GM23338 (cell line): ENCODE measurements at regions not wholly inside any gene's neighbourhood (a gene's known extent, or its start where the extent isn't known, plus 50 kb on each side); places are given as distances from the start of the nearest gene placed in this dataset.

Experiments
- ATAC-seq: fragments of 200-7000 bp; cut with Tn5 transposase; 3 replicates; pipeline ENCODE4 v1.9.1; 2020
- DNase-seq: peaks from one replicate; pipeline ENCODE4 v3.0.0-alpha.2; 2015; ENCODE audit warnings: low spot score
- H2AFZ ChIP-seq: fragments of 200-600 bp; sonication (generic); 2 replicates; pipeline ENCODE4 v1.8.0; 2016; ENCODE audit warnings: antibody characterized with exemption, mild to moderate bottlenecking, moderate library complexity
- H3F3A ChIP-seq: fragments of 200-600 bp; sonication (generic); replicated peaks from 2 replicates; pipeline ENCODE4 v1.8.0; 2017; ENCODE audit warnings: antibody characterized with exemption, mixed run types, low read depth
- H3K27ac ChIP-seq: fragments of 200-600 bp; sonication (generic); 2 replicates; pipeline ENCODE4 v1.6.1; 2016; ENCODE audit warnings: low read depth
- H3K27me3 ChIP-seq: fragments of 200-600 bp; sonication (generic); 2 replicates; pipeline ENCODE4 v1.8.0; 2016; ENCODE audit warnings: mild to moderate bottlenecking, mixed run types, moderate library complexity; ENCODE audit not compliant: insufficient read depth
- H3K36me3 ChIP-seq: fragments of 200-600 bp; sonication (generic); 2 replicates; pipeline ENCODE4 v1.8.0; 2016; ENCODE audit warnings: mild to moderate bottlenecking; ENCODE audit not compliant: insufficient read depth
- H3K4me1 ChIP-seq: fragments of 200-600 bp; sonication (generic); 2 replicates; pipeline ENCODE4 v1.8.0; 2016; ENCODE audit warnings: mild to moderate bottlenecking, moderate library complexity; ENCODE audit not compliant: insufficient read depth
- H3K4me2 ChIP-seq: fragments of 200-600 bp; sonication (generic); 2 replicates; pipeline ENCODE4 v1.7.1; 2017; ENCODE audit warnings: mixed run types
- H3K4me3 ChIP-seq: fragments of 200-600 bp; sonication (generic); 2 replicates; pipeline ENCODE4 v1.6.1; 2016; ENCODE audit warnings: mixed run types
- H3K79me2 ChIP-seq: fragments of 200-600 bp; sonication (generic); replicated peaks from 2 replicates; pipeline ENCODE4 v1.8.0; 2017; ENCODE audit warnings: mild to moderate bottlenecking; ENCODE audit not compliant: insufficient read depth
- H3K9me2 ChIP-seq: fragments of 200-600 bp; sonication (generic); 2 replicates; pipeline ENCODE4 v1.8.0; 2017; ENCODE audit not compliant: insufficient read depth
- H4K20me1 ChIP-seq: fragments of 200-600 bp; sonication (generic); replicated peaks from 2 replicates; pipeline ENCODE4 v1.8.0; 2017; ENCODE audit warnings: mild to moderate bottlenecking; ENCODE audit not compliant: insufficient read depth
- H3K27ac Mint-ChIP-seq: 2 replicates; pipeline ENCODE4 v1.8.0; 2020; ENCODE audit warnings: inconsistent platforms, mild to moderate bottlenecking, moderate library complexity, mixed read lengths
- H3K27me3 Mint-ChIP-seq: 3 replicates; pipeline ENCODE4 v1.8.0; 2022; ENCODE audit warnings: low read depth, mild to moderate bottlenecking, moderate library complexity, mixed read lengths, inconsistent platforms; ENCODE audit not compliant: insufficient read depth, poor library complexity
- H3K36me3 Mint-ChIP-seq: 3 replicates; pipeline ENCODE4 v1.8.0; 2021; ENCODE audit warnings: low read depth, mild to moderate bottlenecking, inconsistent platforms, moderate library complexity, mixed read lengths
- H3K4me1 Mint-ChIP-seq: 3 replicates; pipeline ENCODE4 v1.8.0; 2020; ENCODE audit warnings: mild to moderate bottlenecking, inconsistent platforms, mixed read lengths
- H3K4me3 Mint-ChIP-seq: 3 replicates; pipeline ENCODE4 v1.8.0; 2021; ENCODE audit warnings: moderate library complexity, mild to moderate bottlenecking, inconsistent platforms, mixed read lengths
- H3K9me3 Mint-ChIP-seq: 3 replicates; pipeline ENCODE4 v1.8.0; 2020; ENCODE audit warnings: moderate library complexity, mild to moderate bottlenecking, inconsistent platforms, mixed read lengths
- CREB1 ChIP-seq: fragments of 250-450 bp; sonication (Bioruptor Pico); IDR thresholded peaks from 2 replicates; pipeline ENCODE4 v1.5.0; 2020; ENCODE audit warnings: low read depth, mild to moderate bottlenecking, moderate library complexity
- CTCF ChIP-seq, 2 experiments: fragments of 200-600 bp in 1 of 2; sonication (generic) in 1 of 2; conservative IDR thresholded peaks; 2 replicates each; pipeline versions ENCODE4 v1.5.1 to v1.6.1; 2016 to 2017; ENCODE audit warnings: antibody characterized with exemption in 2 of 2, low read depth in 2 of 2, mild to moderate bottlenecking in 2 of 2, moderate library complexity in 1 of 2
- EZH2 ChIP-seq: fragments of 200-600 bp; sonication (generic); IDR thresholded peaks from one replicate; pipeline ENCODE4 v1.8.0; 2017; ENCODE audit warnings: antibody characterized with exemption, mild to moderate bottlenecking, low read depth; ENCODE audit not compliant: unreplicated experiment
- EZH2phosphoT487 ChIP-seq: fragments of 200-600 bp; sonication (generic); IDR thresholded peaks from one replicate; pipeline ENCODE4 v1.8.1; 2018; ENCODE audit warnings: antibody characterized with exemption; ENCODE audit not compliant: unreplicated experiment
- JUNB ChIP-seq: IDR thresholded peaks from one replicate; pipeline ENCODE4 v1.6.1; 2016; ENCODE audit warnings: antibody characterized with exemption; ENCODE audit not compliant: unreplicated experiment
- NANOG ChIP-seq: IDR thresholded peaks from 2 replicates; pipeline ENCODE4 v1.6.1; 2016; ENCODE audit warnings: antibody characterized with exemption, borderline replicate concordance
- POLR2AphosphoS5 ChIP-seq: IDR thresholded peaks from 2 replicates; pipeline ENCODE4 v1.6.1; 2016; ENCODE audit warnings: antibody characterized with exemption, low read depth
- REST ChIP-seq: IDR thresholded peaks from one replicate; pipeline ENCODE4 v1.6.1; 2018; ENCODE audit warnings: antibody characterized with exemption; ENCODE audit not compliant: unreplicated experiment
- STAT1 ChIP-seq: IDR thresholded peaks from one replicate; pipeline ENCODE4 v1.6.1; 2016; ENCODE audit warnings: antibody characterized with exemption; ENCODE audit not compliant: unreplicated experiment
- ZNF114 ChIP-seq: fragments of 250-450 bp; sonication (Bioruptor Pico); IDR thresholded peaks from 2 replicates; pipeline ENCODE4 v1.5.0; 2020; ENCODE audit warnings: mild to moderate bottlenecking, moderate library complexity
- ZNF331 ChIP-seq: fragments of 250-450 bp; sonication (Bioruptor Pico); IDR thresholded peaks from 2 replicates; pipeline ENCODE4 v1.5.0; 2020; ENCODE audit warnings: low read depth, mild to moderate bottlenecking, moderate library complexity
- ZNF462 ChIP-seq: fragments of 250-450 bp; sonication (Bioruptor Pico); IDR thresholded peaks from 2 replicates; pipeline ENCODE4 v1.5.0; 2020; ENCODE audit warnings: mild to moderate bottlenecking, moderate library complexity
- TF ChIP-seq, protein P1 (sequence below): IDR thresholded peaks from 2 replicates; pipeline ENCODE4 v1.6.1; 2016; ENCODE audit warnings: antibody characterized with exemption

GRCh38 chr1:88169939-88170338 lies 514.1 kb upstream of the PKN2 start:
- H3K27me3 Mint-ChIP-seq = no peaks in the 10 kb centered on the region
- no peak overlapping the region for H2AFZ ChIP-seq
- H3K4me3 ChIP-seq = no peak overlapping the region
- no peak overlapping the region for H3K27ac Mint-ChIP-seq
- no peaks in the 10 kb centered on the region for H3F3A ChIP-seq
- H3K4me3 Mint-ChIP-seq = no peak overlapping the region
- H3K4me1 Mint-ChIP-seq = no peaks in the 10 kb centered on the region
- H3K4me2 ChIP-seq = no peak overlapping the region
- H3K27ac ChIP-seq = no peak overlapping the region
- TF ChIP-seq CREB1 (CRISPR knock-in tag) (no peak), ZNF462 (CRISPR knock-in tag) (no peak), ZNF114 (CRISPR knock-in tag) (no peak), EZH2 (no peak), EZH2phosphoT487 (no peak), STAT1 (no peak), ZNF331 (CRISPR knock-in tag) (no peak), NANOG (no peak), REST (no peak), POLR2AphosphoS5 (no peak), CTCF (conservative IDR thresholded peaks at IDR 0.05; ENCODE audit: low read depth in 2 of 2) (no peak), JUNB (no peak)
- TF ChIP-seq, protein P1, sequence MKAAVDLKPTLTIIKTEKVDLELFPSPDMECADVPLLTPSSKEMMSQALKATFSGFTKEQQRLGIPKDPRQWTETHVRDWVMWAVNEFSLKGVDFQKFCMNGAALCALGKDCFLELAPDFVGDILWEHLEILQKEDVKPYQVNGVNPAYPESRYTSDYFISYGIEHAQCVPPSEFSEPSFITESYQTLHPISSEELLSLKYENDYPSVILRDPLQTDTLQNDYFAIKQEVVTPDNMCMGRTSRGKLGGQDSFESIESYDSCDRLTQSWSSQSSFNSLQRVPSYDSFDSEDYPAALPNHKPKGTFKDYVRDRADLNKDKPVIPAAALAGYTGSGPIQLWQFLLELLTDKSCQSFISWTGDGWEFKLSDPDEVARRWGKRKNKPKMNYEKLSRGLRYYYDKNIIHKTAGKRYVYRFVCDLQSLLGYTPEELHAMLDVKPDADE = no peak
- peaks cover 2% of the 10 kb centered on the region; the same call in 1 of the 2 replicates for H3K4me1 ChIP-seq
- H4K20me1 ChIP-seq = no peaks in the 10 kb centered on the region
- no peaks in the 10 kb centered on the region for H3K9me3 Mint-ChIP-seq
- DNase-seq (no peak), ATAC-seq (no peak)
- H3K36me3 Mint-ChIP-seq = no peaks in the 10 kb centered on the region
- no peaks in the 10 kb centered on the region for H3K27me3 ChIP-seq
- no peaks in the 10 kb centered on the region for H3K79me2 ChIP-seq
- H3K36me3 ChIP-seq = no peaks in the 10 kb centered on the region
- peaks cover under 1% of the 10 kb centered on the region for H3K9me2 ChIP-seq
